Neural crest cell (in vitro differentiated cells): ENCODE measurements at regions not wholly inside any gene's neighbourhood (a gene's known extent, or its start where the extent isn't known, plus 50 kb on each side); places are given as distances from the start of the nearest gene placed in this dataset.

Experiments used
- DNase-seq: peaks from one replicate; pipeline ENCODE4 v3.0.0; 2021; ENCODE audit warnings: low read depth, mixed read lengths, low spot score
- H3K27ac Mint-ChIP-seq: one replicate; pipeline ENCODE4 v1.8.0; 2021; ENCODE audit warnings: mild to moderate bottlenecking, mixed read lengths; ENCODE audit not compliant: unreplicated experiment
- H3K27me3 Mint-ChIP-seq: 2 replicates; pipeline ENCODE4 v1.8.0; 2021; ENCODE audit warnings: low read depth, mild to moderate bottlenecking, mixed read lengths
- H3K36me3 Mint-ChIP-seq: 2 replicates; pipeline ENCODE4 v1.8.0; 2021; ENCODE audit warnings: low read depth, mild to moderate bottlenecking, mixed read lengths
- H3K4me1 Mint-ChIP-seq: 2 replicates; pipeline ENCODE4 v1.8.0; 2021; ENCODE audit warnings: mixed read lengths
- H3K4me3 Mint-ChIP-seq: one replicate; pipeline ENCODE4 v1.8.0; 2021; ENCODE audit warnings: mild to moderate bottlenecking, mixed read lengths
- H3K9me3 Mint-ChIP-seq: 2 replicates; pipeline ENCODE4 v1.8.0; 2021; ENCODE audit warnings: mixed read lengths
- CTCF ChIP-seq: fragments of 200-600 bp; sonication (generic); conservative IDR thresholded peaks from 2 replicates; pipeline ENCODE4 v1.5.0; 2021; ENCODE audit warnings: antibody characterized with exemption, mild to moderate bottlenecking

GRCh38 chr18:6629635-6630140, 99.8 kb upstream of the ARHGAP28 start:
- Mint-ChIP-seq H3K4me3 (no peak overlapping the region), H3K36me3 (peaks cover 3% of the 10 kb centered on the region), H3K4me1 (peaks cover 14% of the 10 kb centered on the region), H3K9me3 (peaks cover 3% of the 10 kb centered on the region), H3K27me3 (no peaks in the 10 kb centered on the region), H3K27ac (no peak overlapping the region)
- no peak for DNase-seq
- no peak for TF ChIP-seq CTCF

- Mint-ChIP-seq H3K4me1 (peaks cover 24% of the 10 kb centered on the region), H3K27me3 (no peaks in the 10 kb centered on the region), H3K4me3 (no peak overlapping the region), H3K36me3 (peaks cover 3% of the 10 kb centered on the region), H3K9me3 (peaks cover 3% of the 10 kb centered on the region), H3K27ac (no peak overlapping the region)
- no peak for DNase-seq
- no peak for TF ChIP-seq CTCF
Measured at GRCh38 chr18:6633310-6633709, 96.2 kb upstream of the ARHGAP28 start.

- DNase-seq: no peak
- Mint-ChIP-seq H3K4me3 (no peak overlapping the region), H3K9me3 (peaks cover 3% of the 10 kb centered on the region), H3K36me3 (peaks cover 3% of the 10 kb centered on the region), H3K27ac (no peak overlapping the region), H3K4me1 (peaks cover 24% of the 10 kb centered on the region), H3K27me3 (no peaks in the 10 kb centered on the region)
- no peak for TF ChIP-seq CTCF
Measured at GRCh38 chr18:6636091-6636490, 93.4 kb upstream of the ARHGAP28 start.

GRCh38 chr18:6638447-6638846, 91.1 kb upstream of the ARHGAP28 start:
- no peaks in the 10 kb centered on the region for H3K27me3 Mint-ChIP-seq
- no peaks in the 10 kb centered on the region for H3K36me3 Mint-ChIP-seq
- H3K4me1 Mint-ChIP-seq: peaks cover 18% of the 10 kb centered on the region

GRCh38 chr18:6639305-6639704, 90.2 kb upstream of the ARHGAP28 start:
- TF ChIP-seq CTCF: no peak
- no peak overlapping the region for H3K4me3 Mint-ChIP-seq
- H3K4me1 Mint-ChIP-seq: peaks cover 10% of the 10 kb centered on the region
- H3K36me3 Mint-ChIP-seq: no peaks in the 10 kb centered on the region
- H3K27ac Mint-ChIP-seq: no peak overlapping the region
- H3K9me3 Mint-ChIP-seq: no peaks in the 10 kb centered on the region
- DNase-seq: no peak
- H3K27me3 Mint-ChIP-seq: no peaks in the 10 kb centered on the region

More at GRCh38 chr18:6638447-6638846, 91.1 kb upstream of the ARHGAP28 start:
- no peak overlapping the region for H3K4me3 Mint-ChIP-seq
- DNase-seq: no peak
- no peak overlapping the region for H3K27ac Mint-ChIP-seq
- no peak for TF ChIP-seq CTCF
- no peaks in the 10 kb centered on the region for H3K9me3 Mint-ChIP-seq
